Small intestine (tissue), 7 donors: ENCODE measurements at regions not wholly inside any gene's neighbourhood (a gene's known extent, or its start where the extent isn't known, plus 50 kb on each side); places are given as distances from the start of the nearest gene placed in this dataset.
A peak's percentile ranks its signal among the peaks of the same experiment; 100 is the strongest.

Source experiments
- DNase-seq, 2 donors: peaks; one replicate each; pipeline versions ENCODE4 v3.0.0 to v3.0.0-alpha.2; 2013
- FAIRE-seq: peaks from 2 replicates; lab custom pipeline; 2012; peaks lifted over from hg19 to GRCh38; lab: Jason Lieb, UNC
- H3K27ac ChIP-seq, 3 donors: one replicate each; pipeline ENCODE4 v1.5.1; 2013; ENCODE audit warnings: low read length in 2 of 3, mild to moderate bottlenecking in 2 of 3, control low read depth in 1 of 3, inconsistent platforms in 1 of 3, low read depth in 1 of 3, moderate library complexity in 1 of 3
- H3K27me3 ChIP-seq, 3 donors: one replicate each; pipeline ENCODE4 v1.6.1; 2013; ENCODE audit warnings: low read length in 3 of 3, inconsistent platforms in 1 of 3; ENCODE audit not compliant: control insufficient read depth in 3 of 3, insufficient read depth in 3 of 3
- H3K36me3 ChIP-seq, 3 donors: one replicate each; pipeline ENCODE4 v1.6.1; 2013; ENCODE audit warnings: low read length in 3 of 3, inconsistent platforms in 1 of 3, low read depth in 1 of 3, mild to moderate bottlenecking in 1 of 3, moderate library complexity in 1 of 3; ENCODE audit not compliant: control insufficient read depth in 3 of 3, insufficient read depth in 2 of 3
- H3K4me1 ChIP-seq, 3 donors: one replicate each; pipeline ENCODE4 v1.6.1; 2013; ENCODE audit warnings: low read length in 2 of 3, inconsistent platforms in 1 of 3, low read depth in 1 of 3, mild to moderate bottlenecking in 1 of 3, moderate library complexity in 1 of 3; ENCODE audit not compliant: control insufficient read depth in 3 of 3, insufficient read depth in 2 of 3
- H3K4me3 ChIP-seq, 3 donors: one replicate each; pipeline ENCODE4 v1.5.1; 2013; ENCODE audit warnings: low read length in 3 of 3, control low read depth in 1 of 3, inconsistent platforms in 1 of 3, low read depth in 1 of 3, mild to moderate bottlenecking in 1 of 3, moderate library complexity in 1 of 3
- H3K9me3 ChIP-seq, 2 donors: one replicate each; pipeline ENCODE4 v1.6.1; 2013; ENCODE audit warnings: low read depth in 1 of 2, low read length in 1 of 2; ENCODE audit not compliant: control insufficient read depth in 2 of 2, insufficient read depth in 1 of 2
- WGBS, 3 donors: extraction: QIAGEN DNeasy Blood & Tissue Kit; methylation state at CpG; one replicate each; pipeline ENCODE4 v1.1.7; 2013; 5-methylcytosine and 5-hydroxymethylcytosine counted together
- donor health status: healthy with polysubstance abuse.
- donor health status: control.
- donor health status: control.
- donor health status: Bipolar disorder and iron deficiency.
- donor health status: healthy.

GRCh38 chr9:87810008-87810407 is 72.7 kb upstream of the SPATA31E1 start:
- H3K27ac ChIP-seq = no peak overlapping the region
- no peak for FAIRE-seq
- no peaks in the 10 kb centered on the region for H3K36me3 ChIP-seq
- H3K27me3 ChIP-seq = no peaks in the 10 kb centered on the region
- no peak for DNase-seq
- WGBS, 3 donors = 85% methylated on average over 5 of the region's 5 CpGs
- H3K9me3 ChIP-seq = peaks cover 0 to 11% of the 10 kb centered on the region in 2 donors
- H3K4me1 ChIP-seq = no peaks in the 10 kb centered on the region
- H3K4me3 ChIP-seq = no peak overlapping the region

- WGBS, 3 donors = 70 to 76% (median 71%) methylated on average over 5 of the region's 5 CpGs
- FAIRE-seq = no peak
- Histone ChIP-seq H3K9me3 (peaks cover 0 to 11% of the 10 kb centered on the region in 2 donors), H3K36me3 (no peaks in the 10 kb centered on the region), H3K27me3 (no peaks in the 10 kb centered on the region), H3K4me1 (no peaks in the 10 kb centered on the region), H3K27ac (no peak overlapping the region), H3K4me3 (no peak overlapping the region)
- DNase-seq = no peak
Observed at GRCh38 chr9:87810679-87811178, 71.9 kb upstream of the SPATA31E1 start.

- no peak for FAIRE-seq
- WGBS, 3 donors = 36 to 39% (median 38%) methylated on average over 13 of the region's 13 CpGs
- Histone ChIP-seq H3K4me1 (no peaks in the 10 kb centered on the region), H3K9me3 (peaks cover 0 to 11% of the 10 kb centered on the region in 2 donors), H3K27ac (no peak overlapping the region), H3K27me3 (no peaks in the 10 kb centered on the region), H3K4me3 (no peak overlapping the region), H3K36me3 (no peaks in the 10 kb centered on the region)
- peak in 1 of 2 donors; percentile 29 for DNase-seq
Observed at GRCh38 chr9:87812375-87813118, 70.1 kb upstream of the SPATA31E1 start.

- H3K9me3 ChIP-seq = peaks cover 0 to 7% of the 10 kb centered on the region in 2 donors
- WGBS, 3 donors = 61 to 70% (median 68%) methylated on average over 7 of the region's 7 CpGs
- H3K36me3 ChIP-seq = no peaks in the 10 kb centered on the region
- DNase-seq (no peak), FAIRE-seq (no peak)
- H3K27me3 ChIP-seq = no peaks in the 10 kb centered on the region
- no peak overlapping the region for H3K4me3 ChIP-seq
- H3K4me1 ChIP-seq = no peaks in the 10 kb centered on the region
- no peak overlapping the region for H3K27ac ChIP-seq
Observed at GRCh38 chr9:87813119-87813463, 69.6 kb upstream of the SPATA31E1 start.

GRCh38 chr9:87816036-87816435 is 66.6 kb upstream of the SPATA31E1 start:
- peaks cover 0 to 6% of the 10 kb centered on the region in 2 donors for H3K9me3 ChIP-seq
- 3 to 8% (median 5%) methylated on average over 2 of the region's 2 CpGs for WGBS, 3 donors
- no peaks in the 10 kb centered on the region for H3K27me3 ChIP-seq
- H3K36me3 ChIP-seq = no peaks in the 10 kb centered on the region
- no peak overlapping the region for H3K27ac ChIP-seq
- no peaks in the 10 kb centered on the region for H3K4me1 ChIP-seq
- DNase-seq (peak in 1 of 2 donors; percentile 11), FAIRE-seq (no peak)
- H3K4me3 ChIP-seq = no peak overlapping the region

- Histone ChIP-seq H3K27me3 (no peaks in the 10 kb centered on the region), H3K4me1 (no peaks in the 10 kb centered on the region), H3K27ac (no peak overlapping the region), H3K9me3 (peaks cover 0 to 8% of the 10 kb centered on the region in 2 donors), H3K4me3 (no peak overlapping the region), H3K36me3 (no peaks in the 10 kb centered on the region)
- DNase-seq = no peak
- 81 to 86% (median 84%) methylated on average over 3 of the region's 3 CpGs for WGBS, 3 donors
- no peak for FAIRE-seq
Observed at GRCh38 chr9:87818308-87818707, 64.4 kb upstream of the SPATA31E1 start.

GRCh38 chr9:87824216-87824875 is 58.3 kb upstream of the SPATA31E1 start:
- DNase-seq (no peak), FAIRE-seq (no peak)
- Histone ChIP-seq H3K4me1 (no peaks in the 10 kb centered on the region), H3K4me3 (no peak overlapping the region), H3K27ac (no peak overlapping the region), H3K36me3 (no peaks in the 10 kb centered on the region), H3K9me3 (peaks cover 0 to 11% of the 10 kb centered on the region in 2 donors), H3K27me3 (peaks cover 0 to 2% (median 0%) of the 10 kb centered on the region in 3 donors)
- 93 to 95% (median 94%) methylated on average over 30 to 31 of the region's 31 CpGs for WGBS, 3 donors

- Histone ChIP-seq H3K27ac (no peak overlapping the region), H3K4me1 (no peaks in the 10 kb centered on the region), H3K4me3 (no peak overlapping the region), H3K36me3 (no peaks in the 10 kb centered on the region), H3K9me3 (peaks cover 0 to 11% of the 10 kb centered on the region in 2 donors), H3K27me3 (peaks cover 0 to 2% (median 0%) of the 10 kb centered on the region in 3 donors)
- 93 to 96% (median 94%) methylated on average over 24 of the region's 24 CpGs for WGBS, 3 donors
- no peak for DNase-seq
- no peak for FAIRE-seq
Observed at GRCh38 chr9:87824886-87825285, 57.8 kb upstream of the SPATA31E1 start.
